ENCODE measurements at regions not wholly inside any gene's neighbourhood (a gene's known extent, or its start where the extent isn't known, plus 50 kb on each side); places are given as distances from the start of the nearest gene placed in this dataset.

DNA sequence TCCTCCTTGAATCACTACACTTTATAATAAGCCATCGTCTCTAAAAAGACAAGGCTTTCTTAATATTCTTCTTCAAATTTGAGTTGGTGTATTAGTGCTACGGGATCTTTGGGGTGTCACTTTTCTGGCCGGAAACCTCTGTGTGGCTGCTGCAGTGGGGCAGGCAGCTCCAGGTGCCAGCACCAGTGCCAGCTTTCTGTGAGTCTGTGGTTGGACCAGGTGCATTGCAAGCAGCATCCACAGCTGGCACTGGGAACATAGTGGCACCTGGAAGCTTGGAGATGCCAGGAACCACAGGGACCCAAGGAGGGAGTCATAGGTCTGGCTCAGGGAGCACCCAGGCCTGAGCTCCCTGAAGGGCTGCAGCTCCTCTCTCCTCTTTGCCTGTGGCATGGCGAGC, 111.8 kb upstream of the RUNX3 start:
- H3F3A ChIP-seq (ENCODE audit: insufficient read depth, low read length, poor library complexity, severe bottlenecking), result no peaks in the 10 kb centered on the region
- H2AFZ ChIP-seq (ENCODE audit: low read depth, low read length), result no peak overlapping the region
- H3K4me2 ChIP-seq (ENCODE audit: low read length), result no peak overlapping the region
- H3K9me2 ChIP-seq (ENCODE audit: insufficient read depth, low read length), result no peaks in the 10 kb centered on the region
- no peaks in the 10 kb centered on the region for H3K9me3 ChIP-seq (ENCODE audit: low read length)
- H3K9ac ChIP-seq (ENCODE audit: low read length), result no peak overlapping the region
- no peaks in the 10 kb centered on the region for H3K27me3 ChIP-seq (ENCODE audit: insufficient read depth, low read depth, low read length)
- H3K4me3 ChIP-seq (ENCODE audit: low read length), result no peak overlapping the region
- H3K79me2 ChIP-seq (replicated peaks; ENCODE audit: insufficient read depth, low read length), result no peaks in the 10 kb centered on the region
- TF ChIP-seq MXI1 (conservative IDR thresholded peaks at IDR 0.05; ENCODE audit: poor library complexity, severe bottlenecking), result no peak
- TF ChIP-seq SMC3 (conservative IDR thresholded peaks at IDR 0.05; ENCODE audit: poor library complexity), result no peak
- TF ChIP-seq RAD21 (conservative IDR thresholded peaks at IDR 0.05), result no peak
- TF ChIP-seq EZH2 (IDR thresholded peaks at IDR 0.05; ENCODE audit: borderline replicate concordance, insufficient read depth, low read length, poor library complexity, severe bottlenecking), result no peak
- TF ChIP-seq, protein P1, sequence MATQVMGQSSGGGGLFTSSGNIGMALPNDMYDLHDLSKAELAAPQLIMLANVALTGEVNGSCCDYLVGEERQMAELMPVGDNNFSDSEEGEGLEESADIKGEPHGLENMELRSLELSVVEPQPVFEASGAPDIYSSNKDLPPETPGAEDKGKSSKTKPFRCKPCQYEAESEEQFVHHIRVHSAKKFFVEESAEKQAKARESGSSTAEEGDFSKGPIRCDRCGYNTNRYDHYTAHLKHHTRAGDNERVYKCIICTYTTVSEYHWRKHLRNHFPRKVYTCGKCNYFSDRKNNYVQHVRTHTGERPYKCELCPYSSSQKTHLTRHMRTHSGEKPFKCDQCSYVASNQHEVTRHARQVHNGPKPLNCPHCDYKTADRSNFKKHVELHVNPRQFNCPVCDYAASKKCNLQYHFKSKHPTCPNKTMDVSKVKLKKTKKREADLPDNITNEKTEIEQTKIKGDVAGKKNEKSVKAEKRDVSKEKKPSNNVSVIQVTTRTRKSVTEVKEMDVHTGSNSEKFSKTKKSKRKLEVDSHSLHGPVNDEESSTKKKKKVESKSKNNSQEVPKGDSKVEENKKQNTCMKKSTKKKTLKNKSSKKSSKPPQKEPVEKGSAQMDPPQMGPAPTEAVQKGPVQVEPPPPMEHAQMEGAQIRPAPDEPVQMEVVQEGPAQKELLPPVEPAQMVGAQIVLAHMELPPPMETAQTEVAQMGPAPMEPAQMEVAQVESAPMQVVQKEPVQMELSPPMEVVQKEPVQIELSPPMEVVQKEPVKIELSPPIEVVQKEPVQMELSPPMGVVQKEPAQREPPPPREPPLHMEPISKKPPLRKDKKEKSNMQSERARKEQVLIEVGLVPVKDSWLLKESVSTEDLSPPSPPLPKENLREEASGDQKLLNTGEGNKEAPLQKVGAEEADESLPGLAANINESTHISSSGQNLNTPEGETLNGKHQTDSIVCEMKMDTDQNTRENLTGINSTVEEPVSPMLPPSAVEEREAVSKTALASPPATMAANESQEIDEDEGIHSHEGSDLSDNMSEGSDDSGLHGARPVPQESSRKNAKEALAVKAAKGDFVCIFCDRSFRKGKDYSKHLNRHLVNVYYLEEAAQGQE (IDR thresholded peaks at IDR 0.05; ENCODE audit: borderline replicate concordance), result no peak
- TF ChIP-seq, protein P2, sequence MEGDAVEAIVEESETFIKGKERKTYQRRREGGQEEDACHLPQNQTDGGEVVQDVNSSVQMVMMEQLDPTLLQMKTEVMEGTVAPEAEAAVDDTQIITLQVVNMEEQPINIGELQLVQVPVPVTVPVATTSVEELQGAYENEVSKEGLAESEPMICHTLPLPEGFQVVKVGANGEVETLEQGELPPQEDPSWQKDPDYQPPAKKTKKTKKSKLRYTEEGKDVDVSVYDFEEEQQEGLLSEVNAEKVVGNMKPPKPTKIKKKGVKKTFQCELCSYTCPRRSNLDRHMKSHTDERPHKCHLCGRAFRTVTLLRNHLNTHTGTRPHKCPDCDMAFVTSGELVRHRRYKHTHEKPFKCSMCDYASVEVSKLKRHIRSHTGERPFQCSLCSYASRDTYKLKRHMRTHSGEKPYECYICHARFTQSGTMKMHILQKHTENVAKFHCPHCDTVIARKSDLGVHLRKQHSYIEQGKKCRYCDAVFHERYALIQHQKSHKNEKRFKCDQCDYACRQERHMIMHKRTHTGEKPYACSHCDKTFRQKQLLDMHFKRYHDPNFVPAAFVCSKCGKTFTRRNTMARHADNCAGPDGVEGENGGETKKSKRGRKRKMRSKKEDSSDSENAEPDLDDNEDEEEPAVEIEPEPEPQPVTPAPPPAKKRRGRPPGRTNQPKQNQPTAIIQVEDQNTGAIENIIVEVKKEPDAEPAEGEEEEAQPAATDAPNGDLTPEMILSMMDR (IDR thresholded peaks at IDR 0.05; ENCODE audit: poor library complexity, severe bottlenecking), result no peak
- no peak for TF ChIP-seq TAF1 (IDR thresholded peaks at IDR 0.05; ENCODE audit: low read depth)
- no peak for TF ChIP-seq EP300 (conservative IDR thresholded peaks at IDR 0.05; ENCODE audit: poor library complexity, severe bottlenecking)
- no peak for TF ChIP-seq POLR2AphosphoS5 (IDR thresholded peaks at IDR 0.05)
- H3K36me3 ChIP-seq (ENCODE audit: insufficient read depth, low read length), result no peaks in the 10 kb centered on the region
- H4K20me1 ChIP-seq (ENCODE audit: insufficient read depth), result no peaks in the 10 kb centered on the region
- H3K27ac ChIP-seq (ENCODE audit: low read length), result no peak overlapping the region

DNA sequence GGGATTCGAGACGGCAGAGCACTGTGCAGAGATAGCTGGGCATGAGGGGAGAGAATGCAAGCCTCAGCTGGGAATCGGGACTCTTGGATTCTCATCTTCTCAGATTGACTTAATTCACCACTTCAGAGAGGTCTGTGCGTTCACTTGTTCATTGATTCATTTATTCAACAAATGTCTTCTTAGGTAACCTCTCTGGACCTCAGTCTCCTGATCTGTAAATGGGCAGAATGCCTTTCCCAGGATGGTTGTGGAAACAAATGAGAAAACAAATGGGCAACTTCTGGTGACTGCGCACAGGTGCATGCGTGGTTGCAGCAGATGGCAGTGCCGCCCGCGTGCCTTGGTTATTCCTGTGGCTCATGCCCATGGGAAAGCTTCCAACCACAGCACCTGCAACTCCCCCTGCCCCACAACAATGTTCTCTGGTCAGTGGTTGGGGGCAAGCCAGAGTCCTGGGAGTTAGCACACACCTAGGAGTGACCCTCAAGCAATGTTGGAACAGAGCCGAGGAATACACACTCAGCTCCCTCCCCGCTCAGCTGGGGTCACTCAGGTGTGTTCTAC, 110.1 kb upstream of the RUNX3 start:
- H3K36me3 ChIP-seq (ENCODE audit: insufficient read depth, low read length), result no peaks in the 10 kb centered on the region
- no peak overlapping the region for H3K4me3 ChIP-seq (ENCODE audit: low read length)
- H3K9me3 ChIP-seq (ENCODE audit: low read length), result no peaks in the 10 kb centered on the region
- no peaks in the 10 kb centered on the region for H3K9me2 ChIP-seq (ENCODE audit: insufficient read depth, low read length)
- H3F3A ChIP-seq (ENCODE audit: insufficient read depth, low read length, poor library complexity, severe bottlenecking), result no peaks in the 10 kb centered on the region
- no peaks in the 10 kb centered on the region for H3K27me3 ChIP-seq (ENCODE audit: insufficient read depth, low read depth, low read length)
- no peak overlapping the region for H3K4me2 ChIP-seq (ENCODE audit: low read length)
- H2AFZ ChIP-seq (ENCODE audit: low read depth, low read length), result no peak overlapping the region
- no peaks in the 10 kb centered on the region for H4K20me1 ChIP-seq (ENCODE audit: insufficient read depth)
- H3K9ac ChIP-seq (ENCODE audit: low read length), result no peak overlapping the region
- H3K27ac ChIP-seq (ENCODE audit: low read length), result no peak overlapping the region
- no peaks in the 10 kb centered on the region for H3K79me2 ChIP-seq (replicated peaks; ENCODE audit: insufficient read depth, low read length)
- no peak for TF ChIP-seq EZH2 (IDR thresholded peaks at IDR 0.05; ENCODE audit: borderline replicate concordance, insufficient read depth, low read length, poor library complexity, severe bottlenecking)
- TF ChIP-seq, protein P2 (IDR thresholded peaks at IDR 0.05; ENCODE audit: poor library complexity, severe bottlenecking), result no peak
- TF ChIP-seq MXI1 (conservative IDR thresholded peaks at IDR 0.05; ENCODE audit: poor library complexity, severe bottlenecking), result no peak
- TF ChIP-seq SMC3 (conservative IDR thresholded peaks at IDR 0.05; ENCODE audit: poor library complexity), result no peak
- TF ChIP-seq TAF1 (IDR thresholded peaks at IDR 0.05; ENCODE audit: low read depth), result no peak
- TF ChIP-seq, protein P1 (IDR thresholded peaks at IDR 0.05; ENCODE audit: borderline replicate concordance), result no peak
- no peak for TF ChIP-seq POLR2AphosphoS5 (IDR thresholded peaks at IDR 0.05)
- TF ChIP-seq RAD21 (conservative IDR thresholded peaks at IDR 0.05), result no peak
- TF ChIP-seq EP300 (conservative IDR thresholded peaks at IDR 0.05; ENCODE audit: poor library complexity, severe bottlenecking), result no peak
